Fibroblast of lung (primary cell): ENCODE measurements at regions not wholly inside any gene's neighbourhood (a gene's known extent, or its start where the extent isn't known, plus 50 kb on each side); places are given as distances from the start of the nearest gene placed in this dataset.

Source experiments
- CTCF ChIP-seq, 2 donors: IDR thresholded peaks in 1 of 2; conservative IDR thresholded peaks in 1 of 2; 1 replicate in 1 of 2; 2 replicates in 1 of 2; pipeline ENCODE4 v1.5.1; 2011 to 2012; ENCODE audit warnings: low read length in 2 of 2, control low read depth in 1 of 2, inconsistent platforms in 1 of 2, low read depth in 1 of 2, mild to moderate bottlenecking in 1 of 2
- EZH2 ChIP-seq: IDR thresholded peaks from 2 replicates; pipeline ENCODE4 v1.5.1; 2012; ENCODE audit warnings: low read length, control low read depth, mild to moderate bottlenecking; ENCODE audit errors: missing control alignments

- TF ChIP-seq CTCF (conservative IDR thresholded peaks at IDR 0.05 in 1 of 2, IDR thresholded peaks at IDR 0.05 in 1 of 2; ENCODE audit: low read depth in 1 of 2, low read length in 2 of 2) (no peak), EZH2 (no peak)
Observed at GRCh38 chr4:187065396-187065795, 341.7 kb upstream of the FAT1 start.
